ENCODE measurements at regions not wholly inside any gene's neighbourhood (a gene's known extent, or its start where the extent isn't known, plus 50 kb on each side); places are given as distances from the start of the nearest gene placed in this dataset.

DNA sequence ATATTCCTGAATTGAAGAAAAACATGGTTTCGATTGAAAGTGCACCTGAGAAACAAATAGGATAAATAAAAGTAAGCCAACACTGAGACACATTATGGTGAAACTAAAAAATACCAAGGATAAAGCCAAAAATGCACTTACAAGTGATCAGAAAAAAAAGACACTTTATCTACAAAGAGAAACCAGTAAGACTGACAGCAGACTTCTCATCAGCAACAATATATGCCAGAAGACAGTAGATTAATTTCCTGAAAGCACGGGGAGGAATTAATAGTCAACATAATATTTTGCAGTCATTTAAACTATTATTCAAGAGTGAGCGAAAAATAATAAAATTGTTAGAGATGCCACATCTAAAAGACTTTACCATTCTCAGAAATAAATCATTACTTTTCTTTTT, 172.7 kb upstream of the MAST4 start:
- no peak overlapping the region for H3K4me2 ChIP-seq (ENCODE audit: low read length)
- H3K4me1 ChIP-seq (ENCODE audit: insufficient read depth, low read length, severe bottlenecking), result no peaks in the 10 kb centered on the region
- no peak for TF ChIP-seq EZH2 (IDR thresholded peaks at IDR 0.05; ENCODE audit: borderline replicate concordance, low read length)
- TF ChIP-seq, protein P1, sequence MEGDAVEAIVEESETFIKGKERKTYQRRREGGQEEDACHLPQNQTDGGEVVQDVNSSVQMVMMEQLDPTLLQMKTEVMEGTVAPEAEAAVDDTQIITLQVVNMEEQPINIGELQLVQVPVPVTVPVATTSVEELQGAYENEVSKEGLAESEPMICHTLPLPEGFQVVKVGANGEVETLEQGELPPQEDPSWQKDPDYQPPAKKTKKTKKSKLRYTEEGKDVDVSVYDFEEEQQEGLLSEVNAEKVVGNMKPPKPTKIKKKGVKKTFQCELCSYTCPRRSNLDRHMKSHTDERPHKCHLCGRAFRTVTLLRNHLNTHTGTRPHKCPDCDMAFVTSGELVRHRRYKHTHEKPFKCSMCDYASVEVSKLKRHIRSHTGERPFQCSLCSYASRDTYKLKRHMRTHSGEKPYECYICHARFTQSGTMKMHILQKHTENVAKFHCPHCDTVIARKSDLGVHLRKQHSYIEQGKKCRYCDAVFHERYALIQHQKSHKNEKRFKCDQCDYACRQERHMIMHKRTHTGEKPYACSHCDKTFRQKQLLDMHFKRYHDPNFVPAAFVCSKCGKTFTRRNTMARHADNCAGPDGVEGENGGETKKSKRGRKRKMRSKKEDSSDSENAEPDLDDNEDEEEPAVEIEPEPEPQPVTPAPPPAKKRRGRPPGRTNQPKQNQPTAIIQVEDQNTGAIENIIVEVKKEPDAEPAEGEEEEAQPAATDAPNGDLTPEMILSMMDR (IDR thresholded peaks at IDR 0.05; ENCODE audit: low read length), result no peak
- H4K20me1 ChIP-seq (ENCODE audit: insufficient read depth, low read length), result no peaks in the 10 kb centered on the region
- H3K9me3 ChIP-seq (ENCODE audit: low read length), result no peaks in the 10 kb centered on the region
- no peak overlapping the region for H3K9ac ChIP-seq (ENCODE audit: low read length)
- no peak overlapping the region for H3K27ac ChIP-seq (ENCODE audit: low read depth, low read length, poor library complexity, severe bottlenecking)
- H3K9me2 ChIP-seq (ENCODE audit: low read depth, low read length), result no peaks in the 10 kb centered on the region
- H3F3A ChIP-seq (ENCODE audit: insufficient read depth, low read length), result no peaks in the 10 kb centered on the region
- no peaks in the 10 kb centered on the region for H3K79me2 ChIP-seq (ENCODE audit: insufficient read depth, low read length)
- no peaks in the 10 kb centered on the region for H3K36me3 ChIP-seq (ENCODE audit: insufficient read depth, low read length)
- H3K4me3 ChIP-seq (ENCODE audit: low read depth, low read length, poor library complexity, severe bottlenecking), result no peak overlapping the region
- no peak overlapping the region for H2AFZ ChIP-seq (ENCODE audit: low read length)
- H3K27me3 ChIP-seq (ENCODE audit: insufficient read depth, low read length), result no peaks in the 10 kb centered on the region

DNA sequence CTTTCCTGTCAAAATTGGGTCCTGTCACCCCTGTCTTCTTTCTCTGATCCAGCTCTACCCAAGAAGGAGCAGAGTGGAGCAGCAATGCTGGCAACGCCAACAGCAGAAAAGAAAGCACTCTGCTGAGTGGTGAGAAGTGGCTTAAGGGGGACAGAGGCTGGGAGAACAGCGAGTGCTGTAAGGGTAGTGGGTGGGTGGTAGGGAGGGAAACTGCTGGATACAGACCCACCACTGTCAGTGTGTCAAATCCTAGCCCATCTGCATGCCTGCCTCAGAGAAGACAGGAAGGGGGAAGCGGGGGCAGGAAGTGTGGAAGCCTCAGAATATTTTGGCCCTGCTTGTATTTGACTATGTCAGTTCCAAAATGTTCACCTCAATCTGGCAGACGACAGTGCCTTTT, 170.4 kb upstream of the MAST4 start:
- H3K36me3 ChIP-seq (ENCODE audit: insufficient read depth, low read length), result no peaks in the 10 kb centered on the region
- no peaks in the 10 kb centered on the region for H3K4me1 ChIP-seq (ENCODE audit: insufficient read depth, low read length, severe bottlenecking)
- no peak overlapping the region for H3K27ac ChIP-seq (ENCODE audit: low read depth, low read length, poor library complexity, severe bottlenecking)
- no peak overlapping the region for H2AFZ ChIP-seq (ENCODE audit: low read length)
- no peaks in the 10 kb centered on the region for H3K79me2 ChIP-seq (ENCODE audit: insufficient read depth, low read length)
- H3K4me2 ChIP-seq (ENCODE audit: low read length), result no peak overlapping the region
- H3F3A ChIP-seq (ENCODE audit: insufficient read depth, low read length), result no peaks in the 10 kb centered on the region
- H3K9ac ChIP-seq (ENCODE audit: low read length), result no peak overlapping the region
- no peaks in the 10 kb centered on the region for H4K20me1 ChIP-seq (ENCODE audit: insufficient read depth, low read length)
- H3K4me3 ChIP-seq (ENCODE audit: low read depth, low read length, poor library complexity, severe bottlenecking), result no peak overlapping the region
- H3K27me3 ChIP-seq (ENCODE audit: insufficient read depth, low read length), result no peaks in the 10 kb centered on the region
- no peaks in the 10 kb centered on the region for H3K9me2 ChIP-seq (ENCODE audit: low read depth, low read length)
- no peak for TF ChIP-seq EZH2 (IDR thresholded peaks at IDR 0.05; ENCODE audit: borderline replicate concordance, low read length)
- TF ChIP-seq, protein P1 (IDR thresholded peaks at IDR 0.05; ENCODE audit: low read length), result no peak
- H3K9me3 ChIP-seq (ENCODE audit: low read length), result no peaks in the 10 kb centered on the region

DNA sequence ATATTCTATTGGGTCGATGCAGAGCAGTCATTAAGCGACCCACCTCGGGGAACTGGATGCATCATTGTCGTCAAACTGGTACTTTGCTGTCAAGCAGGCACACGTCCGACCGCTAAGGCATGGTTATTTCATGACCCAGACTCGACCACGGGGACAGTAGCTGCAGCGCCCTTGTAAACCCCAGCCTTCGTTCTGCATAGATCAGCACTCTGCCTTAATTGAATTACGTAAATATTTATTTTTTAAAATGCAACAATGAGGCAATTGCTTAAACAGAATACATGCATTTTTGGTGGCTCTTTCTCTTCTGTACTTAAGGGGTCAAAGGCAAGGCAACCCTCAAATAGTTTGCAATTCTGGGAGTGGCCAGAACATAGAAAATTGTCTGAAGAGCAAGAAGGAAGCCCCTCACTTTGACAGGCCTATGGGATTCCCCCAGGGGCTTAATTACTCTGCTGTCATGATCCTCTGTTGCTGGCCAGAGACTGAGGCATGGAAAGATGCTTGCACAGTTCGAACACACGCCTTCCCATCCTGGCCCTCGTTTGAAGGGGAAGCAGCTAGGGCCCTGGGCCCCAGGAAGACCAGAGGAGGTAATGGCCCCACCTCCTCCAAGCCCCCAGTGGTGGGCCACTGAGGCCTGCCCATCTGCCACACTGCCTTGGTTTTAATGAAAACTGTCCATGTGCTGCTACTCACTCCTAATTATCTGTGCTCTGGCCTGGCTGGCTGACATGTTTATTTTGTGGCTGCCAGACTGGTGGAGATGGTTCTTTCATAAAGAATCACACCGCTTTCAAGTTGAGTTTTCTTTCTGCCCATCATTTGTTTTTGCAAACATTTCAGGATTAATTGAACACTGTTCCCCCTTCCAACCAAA, 169.7 kb upstream of the MAST4 start:
- no peaks in the 10 kb centered on the region for H3K36me3 ChIP-seq (ENCODE audit: insufficient read depth, low read length)
- H2AFZ ChIP-seq (ENCODE audit: low read length), result no peak overlapping the region
- H3K79me2 ChIP-seq (ENCODE audit: insufficient read depth, low read length), result no peaks in the 10 kb centered on the region
- no peak overlapping the region for H3K27ac ChIP-seq (ENCODE audit: low read depth, low read length, poor library complexity, severe bottlenecking)
- H3F3A ChIP-seq (ENCODE audit: insufficient read depth, low read length), result no peaks in the 10 kb centered on the region
- H3K27me3 ChIP-seq (ENCODE audit: insufficient read depth, low read length), result no peaks in the 10 kb centered on the region
- H4K20me1 ChIP-seq (ENCODE audit: insufficient read depth, low read length), result no peaks in the 10 kb centered on the region
- H3K4me2 ChIP-seq (ENCODE audit: low read length), result no peak overlapping the region
- H3K9ac ChIP-seq (ENCODE audit: low read length), result no peak overlapping the region
- no peak overlapping the region for H3K4me3 ChIP-seq (ENCODE audit: low read depth, low read length, poor library complexity, severe bottlenecking)
- no peaks in the 10 kb centered on the region for H3K4me1 ChIP-seq (ENCODE audit: insufficient read depth, low read length, severe bottlenecking)
- H3K9me3 ChIP-seq (ENCODE audit: low read length), result no peaks in the 10 kb centered on the region
- no peak for TF ChIP-seq EZH2 (IDR thresholded peaks at IDR 0.05; ENCODE audit: borderline replicate concordance, low read length)
- TF ChIP-seq, protein P1 (IDR thresholded peaks at IDR 0.05; ENCODE audit: low read length), result no peak
- no peaks in the 10 kb centered on the region for H3K9me2 ChIP-seq (ENCODE audit: low read depth, low read length)
